H9 (cell line): ENCODE measurements at regions not wholly inside any gene's neighbourhood (a gene's known extent, or its start where the extent isn't known, plus 50 kb on each side); places are given as distances from the start of the nearest gene placed in this dataset.

Experiments used
- DNase-seq: peaks from one replicate; pipeline ENCODE4 v3.0.0-alpha.2; 2017
- H2AFZ ChIP-seq: one replicate; pipeline ENCODE4 v1.6.1; 2013; ENCODE audit warnings: mild to moderate bottlenecking, low read length, control low read depth, moderate library complexity
- H2AK5ac ChIP-seq: 2 replicates; pipeline ENCODE4 v1.6.1; 2013; ENCODE audit warnings: low read length, control low read depth, mixed read lengths; ENCODE audit not compliant: insufficient read length
- H2BK120ac ChIP-seq: one replicate; pipeline ENCODE4 v1.6.1; 2013; ENCODE audit warnings: low read depth, mild to moderate bottlenecking, low read length, control low read depth, inconsistent platforms; ENCODE audit not compliant: poor library complexity, severe bottlenecking
- H2BK12ac ChIP-seq: 2 replicates; pipeline ENCODE4 v1.6.1; 2013; ENCODE audit warnings: low read length, control low read depth, mixed read lengths, low read depth; ENCODE audit not compliant: insufficient read length
- H2BK15ac ChIP-seq: 2 replicates; pipeline ENCODE4 v1.6.1; 2013; ENCODE audit warnings: low read depth, low read length, control low read depth
- H2BK20ac ChIP-seq: one replicate; pipeline ENCODE4 v1.6.1; 2013; ENCODE audit warnings: low read depth, mild to moderate bottlenecking, low read length, control low read depth, inconsistent platforms; ENCODE audit not compliant: poor library complexity, severe bottlenecking
- H2BK5ac ChIP-seq: 2 replicates; pipeline ENCODE4 v1.6.1; 2013; ENCODE audit warnings: low read length, control low read depth, mixed read lengths; ENCODE audit not compliant: insufficient read length
- H3K14ac ChIP-seq: 2 replicates; pipeline ENCODE4 v1.6.1; 2013; ENCODE audit warnings: low read length, control low read depth; ENCODE audit not compliant: insufficient read depth
- H3K18ac ChIP-seq: 2 replicates; pipeline ENCODE4 v1.6.1; 2013; ENCODE audit warnings: low read depth, mild to moderate bottlenecking, mixed read lengths, low read length, control low read depth; ENCODE audit not compliant: insufficient read length
- H3K23ac ChIP-seq: 2 replicates; pipeline ENCODE4 v1.6.1; 2013; ENCODE audit warnings: low read length, control low read depth, mixed read lengths, low read depth; ENCODE audit not compliant: insufficient read length
- H3K23me2 ChIP-seq: 2 replicates; pipeline ENCODE4 v1.6.1; 2013; ENCODE audit warnings: low read depth, mild to moderate bottlenecking, mixed read lengths, low read length, control low read depth; ENCODE audit not compliant: insufficient read length, poor library complexity, severe bottlenecking
- H3K27ac ChIP-seq: 2 replicates; pipeline ENCODE4 v1.5.1; 2013; ENCODE audit warnings: low read length, control low read depth, mixed read lengths, low read depth; ENCODE audit not compliant: insufficient read length
- H3K27me3 ChIP-seq: 2 replicates; pipeline ENCODE4 v1.6.1; 2013; ENCODE audit warnings: low read length, control low read depth, inconsistent platforms; ENCODE audit not compliant: insufficient read depth
- H3K4ac ChIP-seq: 2 replicates; pipeline ENCODE4 v1.6.1; 2013; ENCODE audit warnings: low read depth, mild to moderate bottlenecking, control low read depth, inconsistent platforms, low read length, moderate library complexity
- H3K4me1 ChIP-seq: 2 replicates; pipeline ENCODE4 v1.6.1; 2013; ENCODE audit warnings: low read length, control low read depth, inconsistent platforms; ENCODE audit not compliant: insufficient read depth
- H3K4me2 ChIP-seq: 2 replicates; pipeline ENCODE4 v1.6.1; 2013; ENCODE audit warnings: low read length, control low read depth, mixed read lengths; ENCODE audit not compliant: insufficient read length, insufficient read depth
- H3K56ac ChIP-seq: 2 replicates; pipeline ENCODE4 v1.6.1; 2013; ENCODE audit warnings: low read depth, mild to moderate bottlenecking, mixed read lengths, low read length, control low read depth; ENCODE audit not compliant: insufficient read length
- H3K79me1 ChIP-seq: 2 replicates; pipeline ENCODE4 v1.6.1; 2013; ENCODE audit warnings: low read depth, mild to moderate bottlenecking, moderate library complexity, low read length, control low read depth, inconsistent platforms; ENCODE audit not compliant: insufficient read depth, poor library complexity, severe bottlenecking
- H3K79me2 ChIP-seq: 2 replicates; pipeline ENCODE4 v1.6.1; 2013; ENCODE audit warnings: low read length, control low read depth, inconsistent platforms; ENCODE audit not compliant: insufficient read depth
- H3K9ac ChIP-seq: 2 replicates; pipeline ENCODE4 v1.6.1; 2013; ENCODE audit warnings: low read length, control low read depth, mixed read lengths; ENCODE audit not compliant: insufficient read length; ENCODE audit errors: extremely low read depth
- H3K9me3 ChIP-seq: one replicate; pipeline ENCODE4 v1.6.1; 2013; ENCODE audit warnings: low read depth, low read length, inconsistent platforms; ENCODE audit not compliant: control insufficient read depth
- H3T11ph ChIP-seq: one replicate; pipeline ENCODE4 v1.6.1; 2013; ENCODE audit warnings: mild to moderate bottlenecking, low read length, control low read depth, inconsistent platforms
- H4K20me1 ChIP-seq: one replicate; pipeline ENCODE4 v1.6.1; 2013; ENCODE audit not compliant: control insufficient read depth, insufficient read length, insufficient read depth
- H4K5ac ChIP-seq: 2 replicates; pipeline ENCODE4 v1.6.1; 2013; ENCODE audit warnings: low read depth, mild to moderate bottlenecking, mixed read lengths, low read length, control low read depth; ENCODE audit not compliant: insufficient read length
- H4K8ac ChIP-seq: replicated peaks from 2 replicates; pipeline ENCODE4 v1.6.1; 2013; ENCODE audit warnings: low read length, control low read depth, mixed read lengths, low read depth; ENCODE audit not compliant: insufficient read length
- H4K91ac ChIP-seq: 2 replicates; pipeline ENCODE4 v1.6.1; 2013; ENCODE audit warnings: low read depth, mild to moderate bottlenecking, moderate library complexity, mixed read lengths, low read length, control low read depth; ENCODE audit not compliant: insufficient read length
- H3K27ac Mint-ChIP-seq, 3 experiments: 2 replicates in 2 of 3; 3 replicates in 1 of 3; pipeline ENCODE4 v1.8.0; 2020 to 2021; ENCODE audit warnings: mixed read lengths in 3 of 3, mild to moderate bottlenecking in 1 of 3, moderate library complexity in 1 of 3
- H3K27me3 Mint-ChIP-seq: 2 replicates; pipeline ENCODE4 v1.8.0; 2021; ENCODE audit warnings: low read depth, mild to moderate bottlenecking, moderate library complexity, mixed read lengths
- H3K36me3 Mint-ChIP-seq, 3 experiments: 2 replicates in 2 of 3; 3 replicates in 1 of 3; pipeline ENCODE4 v1.8.0; 2020 to 2021; ENCODE audit warnings: low read depth in 3 of 3, mixed read lengths in 3 of 3; ENCODE audit not compliant: insufficient read depth in 1 of 3
- H3K4me1 Mint-ChIP-seq, 2 experiments: 2 replicates each; pipeline ENCODE4 v1.8.0; 2020; ENCODE audit warnings: mixed read lengths in 2 of 2
- H3K4me3 Mint-ChIP-seq, 2 experiments: 2 replicates in 1 of 2; 3 replicates in 1 of 2; pipeline ENCODE4 v1.8.0; 2020 to 2021; ENCODE audit warnings: mild to moderate bottlenecking in 2 of 2, mixed read lengths in 2 of 2, moderate library complexity in 1 of 2
- H3K9me3 Mint-ChIP-seq, 2 experiments: 2 replicates in 1 of 2; 3 replicates in 1 of 2; pipeline ENCODE4 v1.8.0; 2020; ENCODE audit warnings: mild to moderate bottlenecking in 2 of 2, mixed read lengths in 2 of 2, moderate library complexity in 1 of 2
- CTCF ChIP-seq: fragments of 200-600 bp; sonication (generic); conservative IDR thresholded peaks from 3 replicates; pipeline ENCODE4 v1.8.0; 2021; ENCODE audit warnings: antibody characterized with exemption, mild to moderate bottlenecking
- WGBS: extraction: QIAGEN DNeasy Blood & Tissue Kit; methylation state at CpG from one replicate; pipeline ENCODE4 v1.1.7; 2013; ENCODE audit warnings: missing lambda C conversion rate, low lambda C conversion rate, mixed read lengths; ENCODE audit not compliant: insufficient read length; ENCODE audit errors: extremely low coverage; 5-methylcytosine and 5-hydroxymethylcytosine counted together

GRCh38 chr2:236951830-236952475 lies 133.7 kb upstream of the COPS8 start:
- H4K5ac ChIP-seq, result no peak overlapping the region
- no peak overlapping the region for H3K4ac ChIP-seq
- H2BK20ac ChIP-seq, result no peak overlapping the region
- Mint-ChIP-seq H3K27me3 (peaks cover 17% of the 10 kb centered on the region), H3K36me3 (peaks cover 8 to 13% (median 10%) of the 10 kb centered on the region in 3 experiments), H3K27ac (no peak overlapping the region), H3K9me3 (peaks cover 13 to 15% of the 10 kb centered on the region in 2 experiments), H3K4me1 (peaks cover 12 to 13% of the 10 kb centered on the region in 2 experiments), H3K4me3 (no peak overlapping the region)
- H3T11ph ChIP-seq, result no peak overlapping the region
- no peak overlapping the region for H2BK5ac ChIP-seq
- H4K20me1 ChIP-seq, result no peaks in the 10 kb centered on the region
- TF ChIP-seq CTCF, result no peak
- H3K79me2 ChIP-seq, result no peaks in the 10 kb centered on the region
- H3K56ac ChIP-seq, result no peak overlapping the region
- no peak overlapping the region for H3K23ac ChIP-seq
- H2AFZ ChIP-seq, result no peak overlapping the region
- no peaks in the 10 kb centered on the region for H3K23me2 ChIP-seq
- no peak overlapping the region for H3K14ac ChIP-seq
- H3K18ac ChIP-seq, result no peak overlapping the region
- no peaks in the 10 kb centered on the region for H3K79me1 ChIP-seq
- no peak overlapping the region for H2BK120ac ChIP-seq
- no peak overlapping the region for H3K27ac ChIP-seq
- no peak overlapping the region for H2BK15ac ChIP-seq
- no peak overlapping the region for H4K8ac ChIP-seq
- no peaks in the 10 kb centered on the region for H3K27me3 ChIP-seq
- H3K9ac ChIP-seq, result no peak overlapping the region
- no peak overlapping the region for H2AK5ac ChIP-seq
- H4K91ac ChIP-seq, result no peak overlapping the region
- no CpG with 5 or more reads among the region's 3 CpGs for WGBS
- no peak for DNase-seq
- H3K4me1 ChIP-seq, result no peaks in the 10 kb centered on the region
- H3K9me3 ChIP-seq, result no peaks in the 10 kb centered on the region
- H3K4me2 ChIP-seq, result no peak overlapping the region
- H2BK12ac ChIP-seq, result no peak overlapping the region
